Esophagus muscularis mucosa (tissue), 4 donors: ENCODE measurements at regions not wholly inside any gene's neighbourhood (a gene's known extent, or its start where the extent isn't known, plus 50 kb on each side); places are given as distances from the start of the nearest gene placed in this dataset.
"Not testable (repeated sequence)": the region's sequence is repeated elsewhere in the genome, so short reads cannot be mapped to it uniquely, and the experiment has no call there.

Source experiments
- DNase-seq: peaks from one replicate; pipeline ENCODE4 v3.0.0-alpha.2; 2017; ENCODE audit errors: extremely low spot score
- H3K27ac ChIP-seq, 4 donors: fragments of 200-600 bp; sonication (generic); replicated peaks in 1 of 4; 1 replicate in 3 of 4; 2 replicates in 1 of 4; pipeline ENCODE4 v1.5.1; 2016 to 2019; ENCODE audit warnings: mild to moderate bottlenecking in 1 of 4
- H3K27me3 ChIP-seq, 4 donors: fragments of 200-600 bp; sonication (generic); one replicate each; pipeline versions ENCODE4 v1.5.1 to v1.6.0; 2016 to 2019
- H3K36me3 ChIP-seq, 4 donors: fragments of 200-600 bp; sonication (generic); one replicate each; pipeline ENCODE4 v1.5.1; 2016 to 2019
- H3K4me1 ChIP-seq, 4 donors: fragments of 200-600 bp; sonication (generic); one replicate each; pipeline ENCODE4 v1.5.1; 2016 to 2019
- H3K4me3 ChIP-seq, 4 donors: fragments of 200-600 bp; sonication (generic); 1 replicate in 2 of 4; 2 replicates in 2 of 4; pipeline ENCODE4 v1.5.1; 2016 to 2019; ENCODE audit warnings: mild to moderate bottlenecking in 4 of 4, moderate library complexity in 1 of 4
- H3K9me3 ChIP-seq, 4 donors: fragments of 200-600 bp; sonication (generic); 1 replicate in 3 of 4; 2 replicates in 1 of 4; pipeline ENCODE4 v1.5.1; 2016 to 2019
- EP300 ChIP-seq: sonication (generic); formaldehyde crosslinking; IDR thresholded peaks from one replicate; pipeline ENCODE4 v1.6.1; 2017; ENCODE audit warnings: antibody characterized with exemption
- POLR2A ChIP-seq: fragments of 450-650 bp; IDR thresholded peaks from one replicate; pipeline ENCODE4 v1.6.1; 2017; ENCODE audit warnings: antibody characterized with exemption, moderate library complexity, mild to moderate bottlenecking, low read depth
- POLR2AphosphoS5 ChIP-seq, 2 donors: sonication (generic); formaldehyde crosslinking; IDR thresholded peaks; one replicate each; pipeline ENCODE4 v1.6.1; 2017; ENCODE audit warnings: antibody characterized with exemption in 2 of 2
- WGBS: methylation state at CpG from one replicate; pipeline ENCODE4 v1.1.5; 2018; 5-methylcytosine and 5-hydroxymethylcytosine counted together
- intact Hi-C: fragments of 100-400 bp; cut with DNase I; formaldehyde crosslinking; loops from one replicate; pipeline ENCODE4 v1.15.1; 2023
- TF ChIP-seq, protein P1 (sequence below), 3 experiments: fragments of 200-600 bp in 2 of 3; fragments of 450-650 bp in 1 of 3; sonication (generic) in 2 of 3; IDR thresholded peaks; one replicate each; pipeline ENCODE4 v1.5.1; 2017 to 2019; ENCODE audit warnings: antibody characterized with exemption in 3 of 3, mild to moderate bottlenecking in 2 of 3, moderate library complexity in 1 of 3

DNA sequence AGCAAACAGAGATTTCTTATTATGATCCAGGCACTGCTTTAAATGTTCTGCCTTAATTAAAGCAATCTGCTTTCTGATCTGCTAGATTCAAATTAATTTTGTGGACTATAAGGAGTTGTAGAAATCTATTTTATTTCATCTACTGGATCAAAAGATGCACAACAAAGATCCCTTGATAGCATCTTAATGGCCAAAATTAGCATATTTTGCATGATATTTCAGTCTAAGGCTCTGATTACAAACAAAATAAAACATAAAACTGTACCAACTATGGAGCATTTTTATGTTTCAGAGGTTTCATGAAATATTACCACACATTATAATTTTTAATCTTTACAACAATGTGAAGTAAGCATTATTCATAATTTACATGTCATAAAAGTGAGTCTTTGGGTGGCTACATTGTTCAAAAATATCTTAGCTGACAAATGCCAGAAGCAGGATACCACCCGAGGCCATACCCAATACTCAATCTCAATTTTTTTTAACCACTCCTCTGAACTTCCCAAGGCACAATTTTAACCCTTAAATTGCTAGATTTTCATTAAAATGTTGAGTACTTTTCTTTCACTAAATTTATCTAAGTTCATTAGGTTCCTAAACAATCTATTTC is 929.5 kb downstream of the KCNA4 start:
- TF ChIP-seq EP300, result no peak
- TF ChIP-seq POLR2AphosphoS5 (IDR thresholded peaks at IDR 0.05), result no peak
- TF ChIP-seq POLR2A, result no peak
- TF ChIP-seq, protein P1, sequence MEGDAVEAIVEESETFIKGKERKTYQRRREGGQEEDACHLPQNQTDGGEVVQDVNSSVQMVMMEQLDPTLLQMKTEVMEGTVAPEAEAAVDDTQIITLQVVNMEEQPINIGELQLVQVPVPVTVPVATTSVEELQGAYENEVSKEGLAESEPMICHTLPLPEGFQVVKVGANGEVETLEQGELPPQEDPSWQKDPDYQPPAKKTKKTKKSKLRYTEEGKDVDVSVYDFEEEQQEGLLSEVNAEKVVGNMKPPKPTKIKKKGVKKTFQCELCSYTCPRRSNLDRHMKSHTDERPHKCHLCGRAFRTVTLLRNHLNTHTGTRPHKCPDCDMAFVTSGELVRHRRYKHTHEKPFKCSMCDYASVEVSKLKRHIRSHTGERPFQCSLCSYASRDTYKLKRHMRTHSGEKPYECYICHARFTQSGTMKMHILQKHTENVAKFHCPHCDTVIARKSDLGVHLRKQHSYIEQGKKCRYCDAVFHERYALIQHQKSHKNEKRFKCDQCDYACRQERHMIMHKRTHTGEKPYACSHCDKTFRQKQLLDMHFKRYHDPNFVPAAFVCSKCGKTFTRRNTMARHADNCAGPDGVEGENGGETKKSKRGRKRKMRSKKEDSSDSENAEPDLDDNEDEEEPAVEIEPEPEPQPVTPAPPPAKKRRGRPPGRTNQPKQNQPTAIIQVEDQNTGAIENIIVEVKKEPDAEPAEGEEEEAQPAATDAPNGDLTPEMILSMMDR (IDR thresholded peaks at IDR 0.05), result no peak
- intact Hi-C loops, result no loop called here
- H3K4me3 ChIP-seq, result no peak overlapping the region
- WGBS, result 8% methylated on average over 1 of the region's 1 CpG
- H3K27me3 ChIP-seq, result no peaks in the 10 kb centered on the region
- H3K9me3 ChIP-seq, result peaks cover 0 to 5% (median 0%) of the 10 kb centered on the region in 4 donors
- H3K36me3 ChIP-seq, result no peaks in the 10 kb centered on the region
- peaks cover 0 to under 1% (median under 1%) of the 10 kb centered on the region in 4 donors for H3K4me1 ChIP-seq
- DNase-seq, result no peak
- no peak overlapping the region for H3K27ac ChIP-seq

DNA sequence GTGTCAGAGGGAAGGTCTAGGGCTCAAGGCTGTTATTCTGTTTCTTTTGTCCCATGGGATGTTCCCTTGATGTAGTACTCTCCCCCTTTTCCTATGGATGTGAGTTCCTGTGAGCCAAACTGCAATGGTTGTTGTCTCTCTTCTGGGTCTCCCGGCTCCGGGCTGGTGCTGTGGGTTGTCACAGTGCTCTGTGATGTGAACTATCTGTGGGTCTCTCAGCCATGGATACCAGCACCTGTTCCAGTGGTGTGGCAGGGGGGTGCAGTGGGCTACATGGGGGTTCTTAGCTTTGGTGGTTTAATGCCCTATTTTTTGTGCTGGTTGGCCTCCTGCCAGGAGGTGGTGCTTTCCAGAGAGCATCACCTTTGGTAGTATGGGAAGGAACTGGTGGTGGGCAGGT is 941.1 kb downstream of the KCNA4 start:
- intact Hi-C loops, result no loop called here
- Histone ChIP-seq H3K4me3 (no peak overlapping the region), H3K4me1 (no peaks in the 10 kb centered on the region), H3K27me3 (no peaks in the 10 kb centered on the region), H3K36me3 (no peaks in the 10 kb centered on the region), H3K27ac (no peak overlapping the region), H3K9me3 (peaks cover 0 to 16% (median under 1%) of the 10 kb centered on the region in 4 donors)
- TF ChIP-seq POLR2A, result no peak
- no peak for TF ChIP-seq EP300
- no peak for TF ChIP-seq POLR2AphosphoS5 (IDR thresholded peaks at IDR 0.05)
- TF ChIP-seq, protein P1 (IDR thresholded peaks at IDR 0.05), result no peak
- WGBS, result 100% methylated on average over 2 of the region's 2 CpGs
- DNase-seq, result no peak

DNA sequence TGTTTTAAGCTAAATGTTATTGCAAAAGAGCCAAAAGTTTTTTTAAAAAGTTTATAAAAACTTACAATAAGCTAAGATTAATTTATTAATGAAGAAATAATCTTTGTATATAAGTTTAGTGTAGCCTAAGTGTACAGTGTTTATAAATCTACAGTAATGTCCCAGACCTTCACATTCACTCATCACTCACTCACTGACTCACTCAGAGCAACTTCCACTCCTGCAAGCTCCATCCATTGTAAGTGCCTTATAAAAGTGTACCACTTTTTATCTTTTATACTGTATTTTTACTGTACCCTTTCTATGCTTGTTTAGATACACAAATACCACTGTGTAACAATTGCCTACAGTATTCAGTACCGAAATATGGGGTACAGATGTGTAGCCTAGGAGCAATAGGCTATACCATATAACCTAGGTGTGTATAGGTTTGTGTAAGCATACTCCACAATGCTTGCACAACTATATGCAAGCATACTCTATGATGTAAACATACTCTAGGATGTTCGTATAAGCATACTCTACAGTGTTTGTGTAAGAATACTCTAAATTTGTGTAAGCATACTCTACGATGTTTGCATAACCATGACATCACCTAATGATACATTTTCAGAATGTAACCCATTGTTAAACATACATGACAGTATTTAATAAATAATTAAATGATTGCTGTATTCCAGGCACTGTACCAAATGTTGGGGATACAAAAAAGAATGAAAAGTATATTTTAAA is 953.0 kb downstream of the KCNA4 start:
- DNase-seq, result no peak
- WGBS, result 64% methylated on average over 3 of the region's 3 CpGs
- Histone ChIP-seq H3K9me3 (no peaks in the 10 kb centered on the region), H3K36me3 (no peaks in the 10 kb centered on the region), H3K4me1 (no peaks in the 10 kb centered on the region), H3K4me3 (no peak overlapping the region), H3K27me3 (no peaks in the 10 kb centered on the region), H3K27ac (no peak overlapping the region)
- intact Hi-C loops, result no loop called here
- TF ChIP-seq, protein P1 (IDR thresholded peaks at IDR 0.05), result no peak
- no peak for TF ChIP-seq EP300
- no peak for TF ChIP-seq POLR2AphosphoS5 (IDR thresholded peaks at IDR 0.05)
- no peak for TF ChIP-seq POLR2A

DNA sequence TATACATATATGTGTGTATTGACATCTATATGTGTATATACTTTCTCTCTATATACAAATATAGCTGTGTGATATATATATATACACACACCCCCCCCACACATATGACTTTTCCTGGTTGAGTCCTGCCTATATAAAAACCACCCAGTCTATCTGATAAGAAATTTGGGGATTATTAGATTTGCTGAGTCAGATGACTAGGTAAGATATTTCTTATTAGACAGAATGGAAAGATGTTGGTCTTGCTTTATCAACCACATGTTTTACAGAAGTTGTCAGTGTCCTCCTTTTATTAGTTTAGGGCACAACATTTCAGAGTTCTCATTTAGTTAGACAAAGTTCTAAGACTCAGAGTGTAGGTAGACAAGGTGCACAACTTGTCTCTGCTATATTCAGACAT is 953.3 kb downstream of the METTL15 start:
- intact Hi-C loops, result no loop called here
- Histone ChIP-seq H3K27me3 (no peaks in the 10 kb centered on the region), H3K36me3 (no peaks in the 10 kb centered on the region), H3K9me3 (no peaks in the 10 kb centered on the region), H3K4me1 (no peaks in the 10 kb centered on the region), H3K4me3 (no peak overlapping the region), H3K27ac (no peak overlapping the region)
- DNase-seq, result no peak
- TF ChIP-seq POLR2A (no peak), POLR2AphosphoS5 (IDR thresholded peaks at IDR 0.05) (no peak), EP300 (no peak)
- TF ChIP-seq, protein P1 (IDR thresholded peaks at IDR 0.05), result no peak

DNA sequence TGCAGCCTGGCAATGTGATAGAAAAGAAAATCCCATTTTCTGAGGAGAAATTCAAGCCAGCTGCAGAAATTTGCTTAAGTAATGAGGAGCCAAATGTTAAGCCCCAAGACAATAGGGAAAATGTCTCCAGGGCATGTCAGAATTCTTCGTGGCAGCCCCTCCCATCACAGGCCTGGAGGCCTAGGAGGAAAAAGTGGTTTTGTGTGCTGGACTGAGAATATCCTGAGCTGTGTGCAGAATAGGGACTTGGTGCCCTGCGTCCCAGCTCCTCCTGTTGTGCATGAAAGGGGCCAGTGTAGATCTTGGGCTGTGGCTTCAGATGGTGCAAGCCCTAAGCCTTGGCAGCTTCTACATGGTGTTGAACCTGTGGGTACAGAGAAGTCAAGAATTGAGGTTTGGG is 948.3 kb downstream of the METTL15 start:
- 75% methylated on average over 2 of the region's 2 CpGs for WGBS
- H3K4me1 ChIP-seq, H3K9me3 ChIP-seq, DNase-seq, H3K36me3 ChIP-seq, H3K4me3 ChIP-seq, H3K27me3 ChIP-seq, H3K27ac ChIP-seq: not testable (repeated sequence)
- intact Hi-C loops, result loop anchor here (10.0 kb wide), 1 partner anchor 62 kb away; no protein-coding TSS in a partner anchor
